HG03066 (cell line): ENCODE measurements at regions not wholly inside any gene's neighbourhood (a gene's known extent, or its start where the extent isn't known, plus 50 kb on each side); places are given as distances from the start of the nearest gene placed in this dataset.

ENCODE experiments used
- ATAC-seq: cut with Tn5 transposase; IDR thresholded peaks from one replicate; pipeline ENCODE4 v1.9.1; 2021; ENCODE audit warnings: low read depth; ENCODE audit not compliant: unreplicated experiment

- ATAC-seq, result no peak
Observed at GRCh38 chr2:8565399-8566154, 116.3 kb upstream of the ID2 start.

GRCh38 chr2:8566155-8566670 lies 115.6 kb upstream of the ID2 start:
- no peak for ATAC-seq

GRCh38 chr2:8566774-8567468 lies 114.9 kb upstream of the ID2 start:
- ATAC-seq, result no peak

- ATAC-seq, result no peak
Observed at GRCh38 chr2:8567469-8568260, 114.2 kb upstream of the ID2 start.

- no peak for ATAC-seq
Observed at GRCh38 chr2:8568543-8569302, 113.1 kb upstream of the ID2 start.

GRCh38 chr2:8569332-8569930 lies 112.4 kb upstream of the ID2 start:
- ATAC-seq, result no peak

GRCh38 chr2:8570637-8571036 lies 111.2 kb upstream of the ID2 start:
- no peak for ATAC-seq

GRCh38 chr2:8571301-8571791 lies 110.5 kb upstream of the ID2 start:
- no peak for ATAC-seq

- ATAC-seq, result no peak
Observed at GRCh38 chr2:8571792-8572499, 109.9 kb upstream of the ID2 start.

GRCh38 chr2:8572712-8573233 lies 109.1 kb upstream of the ID2 start:
- ATAC-seq, result no peak

GRCh38 chr2:8573234-8573941 lies 108.5 kb upstream of the ID2 start:
- ATAC-seq, result no peak

GRCh38 chr2:8573942-8574195 lies 108.0 kb upstream of the ID2 start:
- ATAC-seq, result no peak

GRCh38 chr2:8574196-8575037 lies 107.4 kb upstream of the ID2 start:
- peak; percentile 54 for ATAC-seq

- peak; percentile 40 for ATAC-seq
Observed at GRCh38 chr2:8575038-8575833, 106.6 kb upstream of the ID2 start.

- ATAC-seq, result no peak
Observed at GRCh38 chr2:8575834-8576423, 105.9 kb upstream of the ID2 start.

- no peak for ATAC-seq
Observed at GRCh38 chr2:8576525-8577167, 105.2 kb upstream of the ID2 start.
